HCT116 (cell line): ENCODE measurements at regions not wholly inside any gene's neighbourhood (a gene's known extent, or its start where the extent isn't known, plus 50 kb on each side); places are given as distances from the start of the nearest gene placed in this dataset.

Experiments used
- ATAC-seq: fragments of 200-7000 bp; cut with Tn5 transposase; 2 replicates; pipeline ENCODE4 v1.9.1; 2020; ENCODE audit warnings: mild to moderate bottlenecking, moderate library complexity
- BruUV-seq: library from RNA; stranded (reverse); fragments of 400-500 nt; replicated peaks from 2 replicates; lab custom pipeline; 2021; lab: Mats Ljungman, UMichigan
- CTCF ChIA-PET: fragments of 300-600 bp; sonication (Branson Sonifier 250); formaldehyde crosslinking; loops from one replicate; lab custom pipeline; 2021; ENCODE audit warnings: antibody characterized with exemption; lab: Charles Lee
- POLR2A ChIA-PET: fragments of 300-600, 350-600 bp; sonication (Branson Sonifier 250); formaldehyde crosslinking; loops from one replicate; lab custom pipeline; 2021; ENCODE audit warnings: antibody characterized with exemption; lab: Charles Lee
- RAD21 ChIA-PET, 2 experiments: fragments of 300-600 bp; sonication (Branson Sonifier 250); formaldehyde crosslinking; loops; one replicate each; lab custom pipeline; 2023; ENCODE audit warnings: low total read pairs in 2 of 2; ENCODE audit not compliant: uncharacterized antibody in 2 of 2, unreplicated experiment in 2 of 2, low non-redundant PET in 1 of 2; lab: Charles Lee
- DNase-seq: peaks from one replicate; pipeline ENCODE4 v3.0.0-alpha.2; 2010; ENCODE audit warnings: low read depth, low spot score
- H2AFZ ChIP-seq: fragments of 200-600 bp; shearing (Covaris generic), sonication (generic); 2 replicates; pipeline ENCODE4 v1.6.1; 2017; ENCODE audit warnings: low read depth, mixed run types, mixed read lengths, antibody characterized with exemption, low read length; ENCODE audit not compliant: poor library complexity, severe bottlenecking
- H3K27ac ChIP-seq: 2 replicates; pipeline ENCODE4 v1.5.1; 2012; ENCODE audit warnings: low read depth, low read length
- H3K27me3 ChIP-seq: fragments of 200-600 bp; sonication (generic); 2 replicates; pipeline ENCODE4 v1.6.1; 2016; ENCODE audit warnings: mixed run types, low read length, mixed read lengths; ENCODE audit not compliant: insufficient read depth
- H3K36me3 ChIP-seq, 2 experiments: fragments of 200-500 bp in 1 of 2; fragments of 200-600 bp in 1 of 2; sonication (Bioruptor generic) in 1 of 2; sonication (generic) in 1 of 2; 2 replicates each; pipeline versions ENCODE4 v1.5.1 to v1.6.1; 2014 to 2016; ENCODE audit warnings: low read length in 2 of 2, inconsistent platforms in 1 of 2, mixed read lengths in 1 of 2, mixed run types in 1 of 2; ENCODE audit not compliant: insufficient read depth in 2 of 2, control insufficient read depth in 1 of 2
- H3K4me1 ChIP-seq, 2 experiments: fragments of 200-600 bp in 1 of 2; sonication (generic) in 1 of 2; 2 replicates each; pipeline versions ENCODE4 v1.5.1 to v1.6.1; 2012 to 2017; ENCODE audit warnings: low read length in 2 of 2, inconsistent platforms in 1 of 2, mild to moderate bottlenecking in 1 of 2, mixed read lengths in 1 of 2, mixed run types in 1 of 2, moderate library complexity in 1 of 2; ENCODE audit not compliant: insufficient read depth in 2 of 2, control insufficient read depth in 1 of 2
- H3K4me2 ChIP-seq: fragments of 200-600 bp; sonication (generic); 2 replicates; pipeline ENCODE4 v1.6.1; 2017; ENCODE audit warnings: mixed run types, low read length, mixed read lengths
- H3K4me3 ChIP-seq, 2 experiments: fragments of 200-600 bp in 1 of 2; sonication (generic) in 1 of 2; replicated peaks in 1 of 2; 2 replicates each; pipeline ENCODE4 v1.5.1; 2011 to 2016; ENCODE audit warnings: low read length in 2 of 2, control low read depth in 1 of 2, low read depth in 1 of 2, mild to moderate bottlenecking in 1 of 2, mixed read lengths in 1 of 2, mixed run types in 1 of 2
- H3K79me2 ChIP-seq: fragments of 200-600 bp; sonication (generic); 2 replicates; pipeline ENCODE4 v1.6.1; 2017; ENCODE audit warnings: mild to moderate bottlenecking, mixed run types, low read length, moderate library complexity, mixed read lengths; ENCODE audit not compliant: insufficient read depth
- H3K9ac ChIP-seq: fragments of 200-600 bp; sonication (generic); 2 replicates; pipeline ENCODE4 v1.6.1; 2016; ENCODE audit warnings: low read length, mixed read lengths
- H3K9me2 ChIP-seq: fragments of 200-600 bp; sonication (generic), shearing (Covaris generic); 2 replicates; pipeline ENCODE4 v1.6.1; 2017; ENCODE audit warnings: mixed run types, mild to moderate bottlenecking, moderate library complexity; ENCODE audit not compliant: insufficient read depth
- H3K9me3 ChIP-seq, 2 experiments: fragments of 200-500 bp in 1 of 2; fragments of 200-600 bp in 1 of 2; sonication (Bioruptor generic) in 1 of 2; sonication (generic) in 1 of 2; 2 replicates each; pipeline ENCODE4 v1.6.1; 2014 to 2017; ENCODE audit warnings: low read length in 2 of 2, mixed read lengths in 2 of 2, inconsistent platforms in 1 of 2, low read depth in 1 of 2, mild to moderate bottlenecking in 1 of 2, mixed run types in 1 of 2, moderate library complexity in 1 of 2; ENCODE audit not compliant: control insufficient read depth in 1 of 2, insufficient read depth in 1 of 2
- H4K20me1 ChIP-seq: fragments of 200-600 bp; sonication (generic), shearing (Covaris generic); 2 replicates; pipeline ENCODE4 v1.6.1; 2017; ENCODE audit warnings: mixed run types, mild to moderate bottlenecking, moderate library complexity; ENCODE audit not compliant: insufficient read depth
- CBX3 ChIP-seq: IDR thresholded peaks from 2 replicates; pipeline ENCODE4 v1.6.1; 2012; ENCODE audit warnings: low read depth
- CEBPB ChIP-seq: IDR thresholded peaks from 2 replicates; pipeline ENCODE4 v1.6.1; 2012; ENCODE audit warnings: low read depth
- EGR1 ChIP-seq: IDR thresholded peaks from 2 replicates; pipeline ENCODE4 v1.6.1; 2012; ENCODE audit warnings: low read depth
- ELF1 ChIP-seq: IDR thresholded peaks from 2 replicates; pipeline ENCODE4 v1.6.1; 2012; ENCODE audit warnings: low read depth, borderline replicate concordance
- EZH2phosphoT487 ChIP-seq: fragments of 200-600 bp; IDR thresholded peaks from 2 replicates; pipeline ENCODE4 v1.6.1; 2018; ENCODE audit warnings: antibody characterized with exemption, borderline replicate concordance
- FOSL1 ChIP-seq: IDR thresholded peaks from 2 replicates; pipeline ENCODE4 v1.6.1; 2012; ENCODE audit warnings: low read depth
- JUND ChIP-seq: IDR thresholded peaks from 2 replicates; pipeline ENCODE4 v1.6.1; 2012
- POLR2AphosphoS5 ChIP-seq: IDR thresholded peaks from 2 replicates; pipeline ENCODE4 v1.6.1; 2011; ENCODE audit warnings: mild to moderate bottlenecking, low read depth, low read length, moderate library complexity
- RAD21 ChIP-seq: IDR thresholded peaks from 2 replicates; pipeline ENCODE4 v1.6.1; 2012; ENCODE audit warnings: low read depth, mild to moderate bottlenecking
- SIN3A ChIP-seq: IDR thresholded peaks from 2 replicates; pipeline ENCODE4 v1.6.1; 2012; ENCODE audit warnings: low read depth
- SRF ChIP-seq: IDR thresholded peaks from 2 replicates; pipeline ENCODE4 v1.6.1; 2012; ENCODE audit warnings: low read depth
- TCF7L2 ChIP-seq: IDR thresholded peaks from 2 replicates; pipeline ENCODE4 v1.7.0; 2011; ENCODE audit warnings: borderline replicate concordance, inconsistent platforms; ENCODE audit not compliant: insufficient read depth, insufficient read length; ENCODE audit errors: extremely low read depth
- ZFX ChIP-seq: fragments of 450-650 bp; IDR thresholded peaks from 2 replicates; pipeline ENCODE4 v1.6.1; 2017
- ZNF274 ChIP-seq: fragments of 200-500 bp; sonication (Bioruptor generic); IDR thresholded peaks from 2 replicates; pipeline ENCODE4 v1.6.1; 2014; ENCODE audit warnings: mild to moderate bottlenecking, low read depth, low read length, inconsistent platforms
- intact Hi-C: fragments of 100-400 bp; cut with micrococcal nuclease; formaldehyde crosslinking; loops from 2 replicates; pipeline ENCODE4 v1.10.0; 2022
- TF ChIP-seq, protein P1 (sequence below), 3 experiments: fragments of 200-600 bp in 1 of 3; sonication (generic) in 1 of 3; IDR thresholded peaks in 2 of 3; conservative IDR thresholded peaks in 1 of 3; 2 replicates each; pipeline ENCODE4 v1.5.1; 2012 to 2017; ENCODE audit warnings: low read depth in 2 of 3, low read length in 2 of 3, antibody characterized with exemption in 1 of 3, borderline replicate concordance in 1 of 3, control low read depth in 1 of 3, mild to moderate bottlenecking in 1 of 3, mixed read lengths in 1 of 3, mixed run types in 1 of 3, moderate library complexity in 1 of 3; ENCODE audit not compliant: insufficient read depth in 1 of 3
- TF ChIP-seq, protein P2 (sequence below): IDR thresholded peaks from 2 replicates; pipeline ENCODE4 v1.6.1; 2012; ENCODE audit warnings: low read depth
- TF ChIP-seq, protein P3 (sequence below): IDR thresholded peaks from 2 replicates; pipeline ENCODE4 v1.6.1; 2012
- TF ChIP-seq, protein P4 (sequence below): IDR thresholded peaks from 2 replicates; pipeline ENCODE4 v1.6.1; 2012
- TF ChIP-seq, protein P5 (sequence below): IDR thresholded peaks from 2 replicates; pipeline ENCODE4 v1.6.1; 2011; ENCODE audit warnings: mild to moderate bottlenecking, low read length, moderate library complexity; ENCODE audit not compliant: insufficient replicate concordance; ENCODE audit errors: extremely low read depth

DNA sequence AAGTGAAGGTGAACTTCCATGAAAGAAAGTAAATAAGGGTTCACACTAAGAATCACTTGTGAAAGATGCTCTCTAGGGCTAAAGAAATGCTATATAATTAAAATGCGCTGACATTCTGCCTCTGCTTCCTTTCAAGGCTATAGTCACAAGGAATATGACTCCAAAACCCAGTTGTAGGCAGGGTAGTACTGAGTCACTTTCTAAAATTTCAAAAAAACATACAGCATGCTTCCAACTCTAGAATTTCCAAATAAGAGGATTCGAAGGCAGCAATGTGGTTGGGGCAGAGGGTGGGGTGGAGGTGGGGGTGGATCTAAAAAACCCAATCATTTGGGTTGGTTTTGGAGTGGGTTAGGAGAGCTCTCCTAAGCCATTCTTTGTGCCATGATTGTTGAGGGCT is 84.6 kb downstream of the HMHB1 start:
- Histone ChIP-seq H3K9ac (no peak overlapping the region), H3K27me3 (no peaks in the 10 kb centered on the region), H3K4me1 (no peaks in the 10 kb centered on the region), H3K79me2 (no peaks in the 10 kb centered on the region), H3K9me2 (no peaks in the 10 kb centered on the region), H3K4me3 (no peak overlapping the region), H3K4me2 (no peak overlapping the region), H3K27ac (no peak overlapping the region), H3K36me3 (no peaks in the 10 kb centered on the region), H2AFZ (no peak overlapping the region), H3K9me3 (no peaks in the 10 kb centered on the region), H4K20me1 (no peaks in the 10 kb centered on the region)
- no TSS peak for BruUV-seq
- TF ChIP-seq, protein P1, sequence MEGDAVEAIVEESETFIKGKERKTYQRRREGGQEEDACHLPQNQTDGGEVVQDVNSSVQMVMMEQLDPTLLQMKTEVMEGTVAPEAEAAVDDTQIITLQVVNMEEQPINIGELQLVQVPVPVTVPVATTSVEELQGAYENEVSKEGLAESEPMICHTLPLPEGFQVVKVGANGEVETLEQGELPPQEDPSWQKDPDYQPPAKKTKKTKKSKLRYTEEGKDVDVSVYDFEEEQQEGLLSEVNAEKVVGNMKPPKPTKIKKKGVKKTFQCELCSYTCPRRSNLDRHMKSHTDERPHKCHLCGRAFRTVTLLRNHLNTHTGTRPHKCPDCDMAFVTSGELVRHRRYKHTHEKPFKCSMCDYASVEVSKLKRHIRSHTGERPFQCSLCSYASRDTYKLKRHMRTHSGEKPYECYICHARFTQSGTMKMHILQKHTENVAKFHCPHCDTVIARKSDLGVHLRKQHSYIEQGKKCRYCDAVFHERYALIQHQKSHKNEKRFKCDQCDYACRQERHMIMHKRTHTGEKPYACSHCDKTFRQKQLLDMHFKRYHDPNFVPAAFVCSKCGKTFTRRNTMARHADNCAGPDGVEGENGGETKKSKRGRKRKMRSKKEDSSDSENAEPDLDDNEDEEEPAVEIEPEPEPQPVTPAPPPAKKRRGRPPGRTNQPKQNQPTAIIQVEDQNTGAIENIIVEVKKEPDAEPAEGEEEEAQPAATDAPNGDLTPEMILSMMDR (IDR thresholded peaks at IDR 0.05 in 2 of 3, conservative IDR thresholded peaks at IDR 0.05 in 1 of 3; ENCODE audit: borderline replicate concordance in 1 of 3, insufficient read depth in 1 of 3, low read depth in 2 of 3, low read length in 2 of 3): no peak
- TF ChIP-seq, protein P2, sequence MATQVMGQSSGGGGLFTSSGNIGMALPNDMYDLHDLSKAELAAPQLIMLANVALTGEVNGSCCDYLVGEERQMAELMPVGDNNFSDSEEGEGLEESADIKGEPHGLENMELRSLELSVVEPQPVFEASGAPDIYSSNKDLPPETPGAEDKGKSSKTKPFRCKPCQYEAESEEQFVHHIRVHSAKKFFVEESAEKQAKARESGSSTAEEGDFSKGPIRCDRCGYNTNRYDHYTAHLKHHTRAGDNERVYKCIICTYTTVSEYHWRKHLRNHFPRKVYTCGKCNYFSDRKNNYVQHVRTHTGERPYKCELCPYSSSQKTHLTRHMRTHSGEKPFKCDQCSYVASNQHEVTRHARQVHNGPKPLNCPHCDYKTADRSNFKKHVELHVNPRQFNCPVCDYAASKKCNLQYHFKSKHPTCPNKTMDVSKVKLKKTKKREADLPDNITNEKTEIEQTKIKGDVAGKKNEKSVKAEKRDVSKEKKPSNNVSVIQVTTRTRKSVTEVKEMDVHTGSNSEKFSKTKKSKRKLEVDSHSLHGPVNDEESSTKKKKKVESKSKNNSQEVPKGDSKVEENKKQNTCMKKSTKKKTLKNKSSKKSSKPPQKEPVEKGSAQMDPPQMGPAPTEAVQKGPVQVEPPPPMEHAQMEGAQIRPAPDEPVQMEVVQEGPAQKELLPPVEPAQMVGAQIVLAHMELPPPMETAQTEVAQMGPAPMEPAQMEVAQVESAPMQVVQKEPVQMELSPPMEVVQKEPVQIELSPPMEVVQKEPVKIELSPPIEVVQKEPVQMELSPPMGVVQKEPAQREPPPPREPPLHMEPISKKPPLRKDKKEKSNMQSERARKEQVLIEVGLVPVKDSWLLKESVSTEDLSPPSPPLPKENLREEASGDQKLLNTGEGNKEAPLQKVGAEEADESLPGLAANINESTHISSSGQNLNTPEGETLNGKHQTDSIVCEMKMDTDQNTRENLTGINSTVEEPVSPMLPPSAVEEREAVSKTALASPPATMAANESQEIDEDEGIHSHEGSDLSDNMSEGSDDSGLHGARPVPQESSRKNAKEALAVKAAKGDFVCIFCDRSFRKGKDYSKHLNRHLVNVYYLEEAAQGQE: no peak
- TF ChIP-seq EGR1: no peak
- TF ChIP-seq ELF1: no peak
- TF ChIP-seq ZNF274: no peak
- no peak for TF ChIP-seq POLR2AphosphoS5
- no peak for TF ChIP-seq CBX3
- no peak for TF ChIP-seq JUND
- TF ChIP-seq TCF7L2: no peak
- TF ChIP-seq SIN3A: no peak
- no peak for TF ChIP-seq SRF
- no peak for TF ChIP-seq CEBPB
- TF ChIP-seq EZH2phosphoT487: no peak
- no peak for TF ChIP-seq FOSL1
- TF ChIP-seq, protein P3, sequence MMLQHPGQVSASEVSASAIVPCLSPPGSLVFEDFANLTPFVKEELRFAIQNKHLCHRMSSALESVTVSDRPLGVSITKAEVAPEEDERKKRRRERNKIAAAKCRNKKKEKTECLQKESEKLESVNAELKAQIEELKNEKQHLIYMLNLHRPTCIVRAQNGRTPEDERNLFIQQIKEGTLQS: no peak
- TF ChIP-seq, protein P4, sequence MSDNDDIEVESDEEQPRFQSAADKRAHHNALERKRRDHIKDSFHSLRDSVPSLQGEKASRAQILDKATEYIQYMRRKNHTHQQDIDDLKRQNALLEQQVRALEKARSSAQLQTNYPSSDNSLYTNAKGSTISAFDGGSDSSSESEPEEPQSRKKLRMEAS: no peak
- TF ChIP-seq ZFX: no peak
- no peak for TF ChIP-seq RAD21
- TF ChIP-seq, protein P5, sequence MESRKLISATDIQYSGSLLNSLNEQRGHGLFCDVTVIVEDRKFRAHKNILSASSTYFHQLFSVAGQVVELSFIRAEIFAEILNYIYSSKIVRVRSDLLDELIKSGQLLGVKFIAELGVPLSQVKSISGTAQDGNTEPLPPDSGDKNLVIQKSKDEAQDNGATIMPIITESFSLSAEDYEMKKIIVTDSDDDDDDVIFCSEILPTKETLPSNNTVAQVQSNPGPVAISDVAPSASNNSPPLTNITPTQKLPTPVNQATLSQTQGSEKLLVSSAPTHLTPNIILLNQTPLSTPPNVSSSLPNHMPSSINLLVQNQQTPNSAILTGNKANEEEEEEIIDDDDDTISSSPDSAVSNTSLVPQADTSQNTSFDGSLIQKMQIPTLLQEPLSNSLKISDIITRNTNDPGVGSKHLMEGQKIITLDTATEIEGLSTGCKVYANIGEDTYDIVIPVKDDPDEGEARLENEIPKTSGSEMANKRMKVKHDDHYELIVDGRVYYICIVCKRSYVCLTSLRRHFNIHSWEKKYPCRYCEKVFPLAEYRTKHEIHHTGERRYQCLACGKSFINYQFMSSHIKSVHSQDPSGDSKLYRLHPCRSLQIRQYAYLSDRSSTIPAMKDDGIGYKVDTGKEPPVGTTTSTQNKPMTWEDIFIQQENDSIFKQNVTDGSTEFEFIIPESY: no peak
- intact Hi-C loops: no loop called here
- POLR2A ChIA-PET: no interaction called here
- RAD21 ChIA-PET: no interaction called here
- CTCF ChIA-PET: no interaction called here
- no peak for ATAC-seq
- no peak for DNase-seq
